SK-N-SH (cell line): ENCODE measurements at regions not wholly inside any gene's neighbourhood (a gene's known extent, or its start where the extent isn't known, plus 50 kb on each side); places are given as distances from the start of the nearest gene placed in this dataset.

Source experiments
- CTCF ChIP-seq: fragments of 200-600 bp; sonication (generic); IDR thresholded peaks from 2 replicates; pipeline ENCODE4 v1.6.1; 2017; ENCODE audit warnings: antibody characterized with exemption, mild to moderate bottlenecking, moderate library complexity
- MAX ChIP-seq: IDR thresholded peaks from 2 replicates; pipeline ENCODE4 v1.4.0; 2012; ENCODE audit warnings: low read depth
- RCOR1 ChIP-seq: fragments of 150-350 bp; IDR thresholded peaks from 2 replicates; pipeline ENCODE4 v1.6.1; 2017; ENCODE audit warnings: antibody characterized with exemption, low read length

- TF ChIP-seq MAX = no peak
- TF ChIP-seq CTCF = no peak
- TF ChIP-seq RCOR1 = no peak
Observed at GRCh38 chr7:46355331-46355730, 434.3 kb upstream of the IGFBP3 start.
